PC-9 (cell line): ENCODE measurements at regions not wholly inside any gene's neighbourhood (a gene's known extent, or its start where the extent isn't known, plus 50 kb on each side); places are given as distances from the start of the nearest gene placed in this dataset.

Source experiments
- BruUV-seq: library from RNA; stranded (reverse); fragments of 400-500 nt; replicated peaks from 2 replicates; lab custom pipeline; 2021; lab: Mats Ljungman, UMichigan
- CTCF ChIA-PET: fragments of 300-600 bp; sonication (Branson Sonifier 250); formaldehyde crosslinking; loops from one replicate; lab custom pipeline; 2022; ENCODE audit warnings: antibody characterized with exemption; lab: Charles Lee
- POLR2A ChIA-PET: fragments of 300-600 bp; sonication (Branson Sonifier 250); formaldehyde crosslinking; loops from one replicate; lab custom pipeline; 2022; ENCODE audit warnings: antibody characterized with exemption; ENCODE audit not compliant: unreplicated experiment; lab: Charles Lee
- DNase-seq, 2 experiments: peaks; one replicate each; pipeline versions ENCODE4 v3.0.0 to v3.0.0-alpha.2; 2015 to 2022; ENCODE audit warnings: mixed read lengths in 1 of 2
- H2AFZ ChIP-seq: fragments of 200-600 bp; sonication (generic); 2 replicates; pipeline ENCODE4 v1.8.1; 2017; ENCODE audit warnings: antibody characterized with exemption
- H3F3A ChIP-seq: fragments of 200-600 bp; sonication (generic); 2 replicates; pipeline ENCODE4 v1.8.1; 2017; ENCODE audit warnings: antibody characterized with exemption, mild to moderate bottlenecking, low read depth; ENCODE audit not compliant: insufficient read depth
- H3K27ac ChIP-seq: fragments of 200-600 bp; sonication (generic); 2 replicates; pipeline ENCODE4 v1.6.1; 2016; ENCODE audit warnings: mixed run types
- H3K27me3 ChIP-seq: fragments of 200-600 bp; sonication (generic); 2 replicates; pipeline ENCODE4 v1.6.1; 2016; ENCODE audit warnings: low read depth, mixed run types; ENCODE audit not compliant: insufficient read depth
- H3K36me3 ChIP-seq: fragments of 200-600 bp; sonication (generic); 2 replicates; pipeline ENCODE4 v1.6.1; 2016; ENCODE audit warnings: low read depth, mixed run types
- H3K4me1 ChIP-seq: fragments of 200-600 bp; sonication (generic); replicated peaks from 2 replicates; pipeline ENCODE4 v1.6.1; 2016; ENCODE audit warnings: mixed run types; ENCODE audit not compliant: insufficient read depth
- H3K4me2 ChIP-seq: fragments of 200-600 bp; sonication (generic); 2 replicates; pipeline ENCODE4 v1.6.1; 2017; ENCODE audit warnings: mixed run types
- H3K4me3 ChIP-seq: fragments of 200-600 bp; sonication (generic); 2 replicates; pipeline ENCODE4 v1.6.1; 2016; ENCODE audit warnings: mixed run types
- H3K79me2 ChIP-seq: fragments of 200-600 bp; sonication (generic); 2 replicates; pipeline ENCODE4 v1.6.1; 2017; ENCODE audit warnings: low read depth, mixed run types
- H3K9me2 ChIP-seq: fragments of 200-600 bp; sonication (generic); 2 replicates; pipeline ENCODE4 v1.8.1; 2017; ENCODE audit warnings: mild to moderate bottlenecking; ENCODE audit not compliant: insufficient read depth
- H3K9me3 ChIP-seq: fragments of 200-600 bp; sonication (generic); 2 replicates; pipeline ENCODE4 v1.8.1; 2016; ENCODE audit warnings: low read depth; ENCODE audit not compliant: insufficient read depth
- H4K20me1 ChIP-seq: fragments of 200-600 bp; sonication (generic); 2 replicates; pipeline ENCODE4 v1.8.1; 2017; ENCODE audit not compliant: insufficient read depth
- EZH2 ChIP-seq: fragments of 200-600 bp; sonication (generic); IDR thresholded peaks from 2 replicates; pipeline ENCODE4 v1.8.0; 2017; ENCODE audit warnings: antibody characterized with exemption, low read depth
- intact Hi-C: fragments of 100-400 bp; cut with micrococcal nuclease; formaldehyde crosslinking; loops from one replicate; pipeline ENCODE4 v1.10.0; 2022; ENCODE audit not compliant: unreplicated experiment
- TF ChIP-seq, protein P1 (sequence below): fragments of 200-600 bp; sonication (generic); conservative IDR thresholded peaks from 2 replicates; pipeline ENCODE4 v1.6.1; 2017; ENCODE audit warnings: mixed run types, antibody characterized with exemption, mild to moderate bottlenecking, moderate library complexity

DNA sequence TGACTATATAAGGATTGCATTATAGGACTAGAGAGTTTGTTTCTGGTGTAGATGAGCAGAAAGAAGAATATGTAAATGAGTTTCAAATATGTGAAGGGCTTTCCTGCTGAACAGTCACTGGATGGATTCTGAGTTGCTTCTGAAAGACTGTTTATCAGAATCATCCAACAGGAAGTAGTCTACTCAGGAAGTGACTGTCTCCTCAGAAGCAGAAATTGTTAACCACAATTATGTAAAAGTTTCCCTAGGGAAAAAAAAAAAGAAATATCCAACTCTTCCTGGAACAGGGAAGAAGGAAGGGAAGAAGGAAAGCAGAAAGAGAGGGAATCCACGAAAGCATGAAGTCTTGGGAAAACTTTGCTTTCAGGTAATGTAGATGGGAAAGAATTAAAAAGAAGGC lies 138.9 kb downstream of the TENT5A start:
- H3K4me1 ChIP-seq: 0 out of 2 replicates have a peak, but pooled peaks cover 8% of the 10 kb centered on the region
- CTCF ChIA-PET: interaction anchor here (0.7 kb wide), 1 partner anchor 126 kb away, joined by 3 read pairs; no protein-coding TSS in a partner anchor
- no peaks in the 10 kb centered on the region for H3K27me3 ChIP-seq
- no TSS peak for BruUV-seq
- no peaks in the 10 kb centered on the region; the same call in 1 of the 2 replicates for H3K9me3 ChIP-seq
- TF ChIP-seq EZH2: no peak
- TF ChIP-seq, protein P1, sequence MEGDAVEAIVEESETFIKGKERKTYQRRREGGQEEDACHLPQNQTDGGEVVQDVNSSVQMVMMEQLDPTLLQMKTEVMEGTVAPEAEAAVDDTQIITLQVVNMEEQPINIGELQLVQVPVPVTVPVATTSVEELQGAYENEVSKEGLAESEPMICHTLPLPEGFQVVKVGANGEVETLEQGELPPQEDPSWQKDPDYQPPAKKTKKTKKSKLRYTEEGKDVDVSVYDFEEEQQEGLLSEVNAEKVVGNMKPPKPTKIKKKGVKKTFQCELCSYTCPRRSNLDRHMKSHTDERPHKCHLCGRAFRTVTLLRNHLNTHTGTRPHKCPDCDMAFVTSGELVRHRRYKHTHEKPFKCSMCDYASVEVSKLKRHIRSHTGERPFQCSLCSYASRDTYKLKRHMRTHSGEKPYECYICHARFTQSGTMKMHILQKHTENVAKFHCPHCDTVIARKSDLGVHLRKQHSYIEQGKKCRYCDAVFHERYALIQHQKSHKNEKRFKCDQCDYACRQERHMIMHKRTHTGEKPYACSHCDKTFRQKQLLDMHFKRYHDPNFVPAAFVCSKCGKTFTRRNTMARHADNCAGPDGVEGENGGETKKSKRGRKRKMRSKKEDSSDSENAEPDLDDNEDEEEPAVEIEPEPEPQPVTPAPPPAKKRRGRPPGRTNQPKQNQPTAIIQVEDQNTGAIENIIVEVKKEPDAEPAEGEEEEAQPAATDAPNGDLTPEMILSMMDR: no peak
- intact Hi-C loops: no loop called here
- H3K79me2 ChIP-seq: no peaks in the 10 kb centered on the region
- no peaks in the 10 kb centered on the region for H3F3A ChIP-seq
- DNase-seq: no peak
- H4K20me1 ChIP-seq: no peaks in the 10 kb centered on the region
- H3K4me2 ChIP-seq: no peak overlapping the region
- H3K36me3 ChIP-seq: no peaks in the 10 kb centered on the region
- POLR2A ChIA-PET: no interaction called here
- H3K27ac ChIP-seq: no peak overlapping the region
- H2AFZ ChIP-seq: no peak overlapping the region
- H3K4me3 ChIP-seq: no peak overlapping the region
- H3K9me2 ChIP-seq: no peaks in the 10 kb centered on the region

DNA sequence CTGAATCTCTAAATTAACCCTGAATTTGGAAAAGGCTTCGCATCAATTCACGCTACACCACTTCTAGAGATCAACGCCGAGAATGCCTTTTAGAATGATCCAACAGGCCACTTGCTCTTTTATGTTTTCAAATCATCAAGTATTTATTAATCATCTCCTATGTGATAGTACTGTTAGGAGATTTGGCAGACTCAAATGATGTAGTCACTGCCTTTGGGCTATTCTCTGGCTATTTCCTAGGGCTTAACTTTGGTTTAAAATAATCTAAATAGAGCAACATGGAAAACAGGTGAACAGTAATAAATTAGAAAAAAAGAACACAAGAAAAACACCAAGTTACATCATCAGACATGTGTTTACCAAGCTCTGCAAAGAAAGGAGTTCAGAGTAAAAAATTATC lies 140.3 kb downstream of the TENT5A start:
- no peak for DNase-seq
- Histone ChIP-seq H3K79me2 (no peaks in the 10 kb centered on the region), H3F3A (no peaks in the 10 kb centered on the region), H3K4me2 (no peak overlapping the region), H3K9me3 (no peaks in the 10 kb centered on the region; the same call in 1 of the 2 replicates), H3K4me3 (no peak overlapping the region), H2AFZ (no peak overlapping the region), H3K4me1 (0 out of 2 replicates have a peak, but pooled peaks cover 8% of the 10 kb centered on the region), H3K27ac (no peak overlapping the region), H4K20me1 (no peaks in the 10 kb centered on the region), H3K9me2 (no peaks in the 10 kb centered on the region), H3K27me3 (no peaks in the 10 kb centered on the region), H3K36me3 (no peaks in the 10 kb centered on the region)
- intact Hi-C loops: no loop called here
- ChIA-PET CTCF (no interaction called here), POLR2A (no interaction called here)
- no TSS peak for BruUV-seq
- no peak for TF ChIP-seq EZH2
- TF ChIP-seq, protein P1: no peak

DNA sequence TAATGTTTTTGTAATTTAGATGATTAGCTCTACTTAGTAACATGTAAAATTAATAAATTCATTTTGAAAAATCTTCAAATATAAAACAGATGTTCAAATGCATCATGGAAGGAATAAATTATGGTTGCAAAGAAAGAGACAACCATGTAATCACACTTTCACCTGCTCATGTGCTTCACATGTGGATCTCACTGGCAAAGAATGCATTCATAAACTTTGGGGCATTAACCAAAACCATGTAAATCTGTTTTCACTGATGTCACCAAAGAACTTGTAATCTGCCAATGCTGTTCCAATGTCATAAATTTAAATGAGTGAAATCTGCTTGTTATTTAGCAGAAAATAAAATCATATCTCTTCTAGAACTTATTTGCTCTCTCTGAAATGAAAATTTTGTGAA lies 142.7 kb downstream of the TENT5A start:
- ChIA-PET CTCF (no interaction called here), POLR2A (no interaction called here)
- Histone ChIP-seq H2AFZ (no peak overlapping the region), H3K4me2 (no peak overlapping the region), H3K27me3 (no peaks in the 10 kb centered on the region), H3K9me2 (no peaks in the 10 kb centered on the region), H3K79me2 (no peaks in the 10 kb centered on the region), H3F3A (no peaks in the 10 kb centered on the region), H3K4me1 (0 out of 2 replicates have a peak, but pooled peaks cover 8% of the 10 kb centered on the region), H3K36me3 (no peaks in the 10 kb centered on the region), H3K27ac (no peak overlapping the region), H3K9me3 (no peaks in the 10 kb centered on the region; the same call in 1 of the 2 replicates), H3K4me3 (no peak overlapping the region), H4K20me1 (no peaks in the 10 kb centered on the region)
- no peak for DNase-seq
- intact Hi-C loops: no loop called here
- BruUV-seq: no TSS peak
- TF ChIP-seq, protein P1: no peak
- TF ChIP-seq EZH2: no peak
